Parathyroid adenoma (tissue), 2 donors: ENCODE measurements at regions not wholly inside any gene's neighbourhood (a gene's known extent, or its start where the extent isn't known, plus 50 kb on each side); places are given as distances from the start of the nearest gene placed in this dataset.

Source experiments
- H2AFZ ChIP-seq: fragments of 300-600 bp; sonication (generic); one replicate; pipeline ENCODE4 v1.7.0; 2017; ENCODE audit warnings: antibody characterized with exemption, mild to moderate bottlenecking
- H3K27ac ChIP-seq: fragments of 300-600 bp; sonication (generic); one replicate; pipeline ENCODE4 v1.7.0; 2017
- H3K27me3 ChIP-seq: fragments of 300-600 bp; sonication (generic); one replicate; pipeline ENCODE4 v1.7.0; 2017; ENCODE audit warnings: low read length; ENCODE audit not compliant: control insufficient read depth, insufficient read depth
- H3K36me3 ChIP-seq: fragments of 300-600 bp; sonication (generic); one replicate; pipeline ENCODE4 v1.7.0; 2017; ENCODE audit warnings: low read length; ENCODE audit not compliant: control insufficient read depth, insufficient read depth
- H3K4me1 ChIP-seq: fragments of 300-600 bp; sonication (generic); one replicate; pipeline ENCODE4 v1.7.0; 2017; ENCODE audit warnings: control low read depth
- H3K4me2 ChIP-seq: fragments of 300-600 bp; sonication (generic); one replicate; pipeline ENCODE4 v1.7.0; 2017; ENCODE audit warnings: low read length
- H3K4me3 ChIP-seq: fragments of 300-600 bp; sonication (generic); one replicate; pipeline ENCODE4 v1.7.0; 2017; ENCODE audit warnings: low read depth, low read length
- H3K79me2 ChIP-seq: fragments of 300-600 bp; sonication (generic); one replicate; pipeline ENCODE4 v1.7.0; 2017; ENCODE audit warnings: control low read depth
- H3K9ac ChIP-seq: fragments of 300-600 bp; sonication (generic); one replicate; pipeline ENCODE4 v1.7.0; 2017; ENCODE audit warnings: mild to moderate bottlenecking
- H3K9me3 ChIP-seq: fragments of 300-600 bp; sonication (generic); one replicate; pipeline ENCODE4 v1.7.0; 2017; ENCODE audit warnings: low read length; ENCODE audit not compliant: control insufficient read depth
- CTCF ChIP-seq: fragments of 300-600 bp; sonication (generic); IDR thresholded peaks from one replicate; pipeline ENCODE4 v1.7.0; 2017; ENCODE audit warnings: antibody characterized with exemption, mild to moderate bottlenecking
- donor health status: primary hyperparathyroidism.

GRCh38 chr3:55305696-55306485 is 181.2 kb downstream of the WNT5A start:
- H3K9ac ChIP-seq: no peak overlapping the region
- no peaks in the 10 kb centered on the region for H3K79me2 ChIP-seq
- no peaks in the 10 kb centered on the region for H3K27me3 ChIP-seq
- no peak overlapping the region for H2AFZ ChIP-seq
- H3K27ac ChIP-seq: no peak overlapping the region
- no peak for TF ChIP-seq CTCF
- H3K4me3 ChIP-seq: no peak overlapping the region
- no peaks in the 10 kb centered on the region for H3K36me3 ChIP-seq
- H3K4me2 ChIP-seq: no peak overlapping the region
- no peaks in the 10 kb centered on the region for H3K4me1 ChIP-seq
- H3K9me3 ChIP-seq: no peaks in the 10 kb centered on the region

- Histone ChIP-seq H3K27me3 (no peaks in the 10 kb centered on the region), H3K79me2 (no peaks in the 10 kb centered on the region), H3K9ac (no peak overlapping the region), H3K36me3 (no peaks in the 10 kb centered on the region), H2AFZ (no peak overlapping the region), H3K27ac (no peak overlapping the region), H3K9me3 (no peaks in the 10 kb centered on the region), H3K4me3 (no peak overlapping the region), H3K4me1 (no peaks in the 10 kb centered on the region), H3K4me2 (no peak overlapping the region)
- no peak for TF ChIP-seq CTCF
Measured at GRCh38 chr3:55300701-55301100, 186.4 kb downstream of the WNT5A start.

DNA sequence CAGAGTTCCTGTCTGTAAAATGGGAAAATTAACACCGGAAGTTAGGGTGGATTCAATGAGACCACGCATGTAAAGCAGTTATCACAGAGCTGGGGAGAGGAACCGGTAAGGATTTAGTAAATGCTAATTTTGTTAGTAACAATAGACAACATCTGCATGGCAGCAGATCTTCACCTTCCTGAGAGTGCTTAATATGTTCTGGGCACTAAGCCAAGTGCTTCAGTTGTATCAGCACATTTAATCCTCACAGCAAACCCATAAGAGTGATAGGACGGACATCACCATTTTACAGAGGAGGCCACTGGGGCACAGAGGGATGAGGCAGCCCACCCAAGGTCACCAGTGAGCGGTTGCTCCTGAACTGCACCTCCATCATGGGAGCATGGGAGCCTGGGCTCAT is 189.4 kb downstream of the WNT5A start:
- H3K4me1 ChIP-seq: no peaks in the 10 kb centered on the region
- H3K27me3 ChIP-seq: no peaks in the 10 kb centered on the region
- H3K9me3 ChIP-seq: no peaks in the 10 kb centered on the region
- no peak overlapping the region for H3K9ac ChIP-seq
- no peaks in the 10 kb centered on the region for H3K79me2 ChIP-seq
- no peak overlapping the region for H2AFZ ChIP-seq
- no peaks in the 10 kb centered on the region for H3K36me3 ChIP-seq
- H3K27ac ChIP-seq: no peak overlapping the region
- no peak overlapping the region for H3K4me2 ChIP-seq
- H3K4me3 ChIP-seq: no peak overlapping the region
- no peak for TF ChIP-seq CTCF

DNA sequence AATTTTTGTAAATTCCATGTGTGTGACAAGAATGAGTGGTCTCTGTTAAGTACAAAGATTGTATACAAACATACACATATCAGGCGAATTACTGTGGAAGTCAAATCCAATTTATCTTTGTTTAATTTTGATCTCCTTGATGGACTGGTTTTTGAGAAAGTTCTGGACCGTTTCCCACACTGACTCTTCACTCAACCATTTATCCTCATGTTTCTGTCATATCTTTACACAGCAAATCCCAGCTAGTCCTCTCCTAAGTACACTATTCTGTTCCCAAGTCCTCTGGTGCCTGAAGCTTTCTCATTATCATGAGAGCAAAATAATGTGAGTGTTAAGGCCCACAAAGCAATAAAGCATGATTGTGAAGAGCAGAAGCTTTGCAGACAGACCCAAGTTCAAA is 189.9 kb downstream of the WNT5A start:
- no peak overlapping the region for H3K9ac ChIP-seq
- H3K36me3 ChIP-seq: no peaks in the 10 kb centered on the region
- H3K27me3 ChIP-seq: no peaks in the 10 kb centered on the region
- no peaks in the 10 kb centered on the region for H3K9me3 ChIP-seq
- no peak overlapping the region for H2AFZ ChIP-seq
- no peak for TF ChIP-seq CTCF
- no peak overlapping the region for H3K4me3 ChIP-seq
- H3K27ac ChIP-seq: no peak overlapping the region
- H3K79me2 ChIP-seq: no peaks in the 10 kb centered on the region
- H3K4me2 ChIP-seq: no peak overlapping the region
- H3K4me1 ChIP-seq: no peaks in the 10 kb centered on the region

- no peaks in the 10 kb centered on the region for H3K9me3 ChIP-seq
- H3K36me3 ChIP-seq: no peaks in the 10 kb centered on the region
- H3K27ac ChIP-seq: no peak overlapping the region
- H3K9ac ChIP-seq: no peak overlapping the region
- H3K4me1 ChIP-seq: no peaks in the 10 kb centered on the region
- no peaks in the 10 kb centered on the region for H3K79me2 ChIP-seq
- no peak overlapping the region for H2AFZ ChIP-seq
- no peaks in the 10 kb centered on the region for H3K27me3 ChIP-seq
- TF ChIP-seq CTCF: no peak
- H3K4me3 ChIP-seq: no peak overlapping the region
- no peak overlapping the region for H3K4me2 ChIP-seq
Measured at GRCh38 chr3:55296791-55297190, 190.3 kb downstream of the WNT5A start.
